ENCODE measurements at regions not wholly inside any gene's neighbourhood (a gene's known extent, or its start where the extent isn't known, plus 50 kb on each side); places are given as distances from the start of the nearest gene placed in this dataset.

DNA sequence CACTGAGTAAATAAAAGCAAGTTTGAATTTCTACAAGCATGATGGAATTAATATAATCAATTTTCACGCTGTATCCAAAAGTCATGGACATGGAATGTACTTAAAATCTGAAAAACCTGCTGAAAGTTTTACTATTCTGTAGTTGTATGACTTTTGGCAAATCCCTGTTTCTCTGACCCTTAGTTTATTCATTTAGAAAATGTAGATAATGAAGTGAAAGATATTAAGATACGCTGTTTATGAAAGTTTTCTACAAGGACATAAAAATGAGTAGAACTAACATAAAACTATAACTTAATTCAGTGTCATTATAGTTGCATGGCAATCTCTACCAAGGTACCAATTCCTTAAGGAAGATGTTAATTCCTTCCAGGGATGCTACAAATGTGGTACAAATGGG is 363.2 kb upstream of the MPDZ start:
- TF ChIP-seq ZFP3 (CRISPR knock-in tag; IDR thresholded peaks at IDR 0.05) = no peak
- TF ChIP-seq, protein P1, sequence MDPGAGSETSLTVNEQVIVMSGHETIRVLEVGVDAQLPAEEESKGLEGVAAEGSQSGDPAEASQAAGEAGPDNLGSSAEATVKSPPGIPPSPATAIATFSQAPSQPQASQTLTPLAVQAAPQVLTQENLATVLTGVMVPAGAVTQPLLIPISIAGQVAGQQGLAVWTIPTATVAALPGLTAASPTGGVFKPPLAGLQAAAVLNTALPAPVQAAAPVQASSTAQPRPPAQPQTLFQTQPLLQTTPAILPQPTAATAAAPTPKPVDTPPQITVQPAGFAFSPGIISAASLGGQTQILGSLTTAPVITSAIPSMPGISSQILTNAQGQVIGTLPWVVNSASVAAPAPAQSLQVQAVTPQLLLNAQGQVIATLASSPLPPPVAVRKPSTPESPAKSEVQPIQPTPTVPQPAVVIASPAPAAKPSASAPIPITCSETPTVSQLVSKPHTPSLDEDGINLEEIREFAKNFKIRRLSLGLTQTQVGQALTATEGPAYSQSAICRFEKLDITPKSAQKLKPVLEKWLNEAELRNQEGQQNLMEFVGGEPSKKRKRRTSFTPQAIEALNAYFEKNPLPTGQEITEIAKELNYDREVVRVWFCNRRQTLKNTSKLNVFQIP (CRISPR knock-in tag; IDR thresholded peaks at IDR 0.05; ENCODE audit: borderline replicate concordance, low read depth) = no peak
- no peak for TF ChIP-seq ESRRG (CRISPR knock-in tag; IDR thresholded peaks at IDR 0.05)
- no peak for TF ChIP-seq ZFP30 (CRISPR knock-in tag; IDR thresholded peaks at IDR 0.05)
- no peak for TF ChIP-seq TOX (CRISPR knock-in tag; IDR thresholded peaks at IDR 0.05; ENCODE audit: borderline replicate concordance)
- TF ChIP-seq ZNF565 (CRISPR knock-in tag; conservative IDR thresholded peaks at IDR 0.05; ENCODE audit: low read depth) = no peak
- TF ChIP-seq ARNTL (CRISPR knock-in tag; IDR thresholded peaks at IDR 0.05; ENCODE audit: borderline replicate concordance, low read depth) = no peak
- no peak for TF ChIP-seq BACH2 (CRISPR knock-in tag; IDR thresholded peaks at IDR 0.05; ENCODE audit: borderline replicate concordance)
- no peak for TF ChIP-seq GLIS3 (CRISPR knock-in tag; IDR thresholded peaks at IDR 0.05)
- TF ChIP-seq OSR1 (CRISPR knock-in tag; IDR thresholded peaks at IDR 0.05) = no peak
- TF ChIP-seq, protein P2, sequence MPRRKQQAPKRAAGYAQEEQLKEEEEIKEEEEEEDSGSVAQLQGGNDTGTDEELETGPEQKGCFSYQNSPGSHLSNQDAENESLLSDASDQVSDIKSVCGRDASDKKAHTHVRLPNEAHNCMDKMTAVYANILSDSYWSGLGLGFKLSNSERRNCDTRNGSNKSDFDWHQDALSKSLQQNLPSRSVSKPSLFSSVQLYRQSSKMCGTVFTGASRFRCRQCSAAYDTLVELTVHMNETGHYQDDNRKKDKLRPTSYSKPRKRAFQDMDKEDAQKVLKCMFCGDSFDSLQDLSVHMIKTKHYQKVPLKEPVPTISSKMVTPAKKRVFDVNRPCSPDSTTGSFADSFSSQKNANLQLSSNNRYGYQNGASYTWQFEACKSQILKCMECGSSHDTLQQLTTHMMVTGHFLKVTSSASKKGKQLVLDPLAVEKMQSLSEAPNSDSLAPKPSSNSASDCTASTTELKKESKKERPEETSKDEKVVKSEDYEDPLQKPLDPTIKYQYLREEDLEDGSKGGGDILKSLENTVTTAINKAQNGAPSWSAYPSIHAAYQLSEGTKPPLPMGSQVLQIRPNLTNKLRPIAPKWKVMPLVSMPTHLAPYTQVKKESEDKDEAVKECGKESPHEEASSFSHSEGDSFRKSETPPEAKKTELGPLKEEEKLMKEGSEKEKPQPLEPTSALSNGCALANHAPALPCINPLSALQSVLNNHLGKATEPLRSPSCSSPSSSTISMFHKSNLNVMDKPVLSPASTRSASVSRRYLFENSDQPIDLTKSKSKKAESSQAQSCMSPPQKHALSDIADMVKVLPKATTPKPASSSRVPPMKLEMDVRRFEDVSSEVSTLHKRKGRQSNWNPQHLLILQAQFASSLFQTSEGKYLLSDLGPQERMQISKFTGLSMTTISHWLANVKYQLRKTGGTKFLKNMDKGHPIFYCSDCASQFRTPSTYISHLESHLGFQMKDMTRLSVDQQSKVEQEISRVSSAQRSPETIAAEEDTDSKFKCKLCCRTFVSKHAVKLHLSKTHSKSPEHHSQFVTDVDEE (CRISPR knock-in tag; IDR thresholded peaks at IDR 0.05) = no peak
- TF ChIP-seq, protein P3, sequence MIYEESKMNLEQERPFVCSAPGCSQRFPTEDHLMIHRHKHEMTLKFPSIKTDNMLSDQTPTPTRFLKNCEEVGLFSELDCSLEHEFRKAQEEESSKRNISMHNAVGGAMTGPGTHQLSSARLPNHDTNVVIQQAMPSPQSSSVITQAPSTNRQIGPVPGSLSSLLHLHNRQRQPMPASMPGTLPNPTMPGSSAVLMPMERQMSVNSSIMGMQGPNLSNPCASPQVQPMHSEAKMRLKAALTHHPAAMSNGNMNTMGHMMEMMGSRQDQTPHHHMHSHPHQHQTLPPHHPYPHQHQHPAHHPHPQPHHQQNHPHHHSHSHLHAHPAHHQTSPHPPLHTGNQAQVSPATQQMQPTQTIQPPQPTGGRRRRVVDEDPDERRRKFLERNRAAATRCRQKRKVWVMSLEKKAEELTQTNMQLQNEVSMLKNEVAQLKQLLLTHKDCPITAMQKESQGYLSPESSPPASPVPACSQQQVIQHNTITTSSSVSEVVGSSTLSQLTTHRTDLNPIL (CRISPR knock-in tag; IDR thresholded peaks at IDR 0.05; ENCODE audit: low read depth) = no peak
- TF ChIP-seq SNAI2 (CRISPR knock-in tag; IDR thresholded peaks at IDR 0.05) = no peak
- TF ChIP-seq TCF4 (CRISPR knock-in tag; IDR thresholded peaks at IDR 0.05; ENCODE audit: borderline replicate concordance) = no peak
- TF ChIP-seq ZC3H10 (CRISPR knock-in tag; IDR thresholded peaks at IDR 0.05) = no peak
- TF ChIP-seq ZNF70 (CRISPR knock-in tag; IDR thresholded peaks at IDR 0.05) = no peak
- TF ChIP-seq, protein P4, sequence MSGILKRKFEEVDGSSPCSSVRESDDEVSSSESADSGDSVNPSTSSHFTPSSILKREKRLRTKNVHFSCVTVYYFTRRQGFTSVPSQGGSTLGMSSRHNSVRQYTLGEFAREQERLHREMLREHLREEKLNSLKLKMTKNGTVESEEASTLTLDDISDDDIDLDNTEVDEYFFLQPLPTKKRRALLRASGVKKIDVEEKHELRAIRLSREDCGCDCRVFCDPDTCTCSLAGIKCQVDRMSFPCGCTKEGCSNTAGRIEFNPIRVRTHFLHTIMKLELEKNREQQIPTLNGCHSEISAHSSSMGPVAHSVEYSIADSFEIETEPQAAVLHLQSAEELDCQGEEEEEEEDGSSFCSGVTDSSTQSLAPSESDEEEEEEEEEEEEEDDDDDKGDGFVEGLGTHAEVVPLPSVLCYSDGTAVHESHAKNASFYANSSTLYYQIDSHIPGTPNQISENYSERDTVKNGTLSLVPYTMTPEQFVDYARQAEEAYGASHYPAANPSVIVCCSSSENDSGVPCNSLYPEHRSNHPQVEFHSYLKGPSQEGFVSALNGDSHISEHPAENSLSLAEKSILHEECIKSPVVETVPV (CRISPR knock-in tag; IDR thresholded peaks at IDR 0.05) = no peak
- ATAC-seq = no peak

DNA sequence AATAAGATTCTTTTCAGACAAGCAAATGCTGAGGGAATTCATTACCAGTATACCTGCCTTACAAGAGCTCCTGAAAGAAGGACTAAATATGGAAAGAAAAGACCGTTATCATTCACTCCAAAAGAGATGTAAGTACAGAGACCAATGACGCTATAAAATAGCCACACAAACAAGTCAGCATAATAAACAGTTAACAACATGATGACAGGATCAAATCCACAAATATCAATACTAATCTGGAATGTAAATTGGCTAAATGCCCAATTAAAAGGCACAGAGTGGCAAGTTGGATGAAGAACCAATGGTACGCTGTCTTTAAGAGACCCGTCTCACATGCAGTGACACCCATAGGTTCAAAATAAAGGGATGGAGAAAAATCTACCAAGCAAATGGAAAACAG is 349.6 kb upstream of the MPDZ start:
- ATAC-seq = no peak
- TF ChIP-seq ZFP30 (CRISPR knock-in tag; IDR thresholded peaks at IDR 0.05) (no peak), CSDC2 (CRISPR knock-in tag; IDR thresholded peaks at IDR 0.05) (no peak)

DNA sequence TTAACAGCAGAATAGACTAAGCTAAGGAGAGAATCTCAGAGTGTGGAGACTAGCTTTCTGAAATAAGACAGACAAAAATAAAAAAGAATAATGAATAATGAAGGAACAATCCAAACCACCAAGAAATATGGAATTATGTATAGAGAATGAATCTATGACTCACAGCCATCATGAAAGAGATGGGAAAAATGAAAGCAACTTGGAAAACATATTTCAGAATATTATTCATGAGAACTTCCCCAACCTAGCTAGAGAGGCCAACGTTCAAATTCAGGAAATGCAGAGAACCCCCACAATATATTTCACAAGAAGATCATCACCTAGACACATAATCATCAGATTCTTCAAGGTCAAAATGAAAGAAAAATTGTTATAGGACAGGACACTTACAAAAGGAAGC is 349.0 kb upstream of the MPDZ start:
- ATAC-seq = no peak
- TF ChIP-seq ZFP30 (CRISPR knock-in tag; IDR thresholded peaks at IDR 0.05) (no peak), PPARA (CRISPR knock-in tag; IDR thresholded peaks at IDR 0.05; ENCODE audit: borderline replicate concordance) (no peak), ZFP3 (CRISPR knock-in tag; IDR thresholded peaks at IDR 0.05) (no peak), CSDC2 (CRISPR knock-in tag; IDR thresholded peaks at IDR 0.05) (no peak)

DNA sequence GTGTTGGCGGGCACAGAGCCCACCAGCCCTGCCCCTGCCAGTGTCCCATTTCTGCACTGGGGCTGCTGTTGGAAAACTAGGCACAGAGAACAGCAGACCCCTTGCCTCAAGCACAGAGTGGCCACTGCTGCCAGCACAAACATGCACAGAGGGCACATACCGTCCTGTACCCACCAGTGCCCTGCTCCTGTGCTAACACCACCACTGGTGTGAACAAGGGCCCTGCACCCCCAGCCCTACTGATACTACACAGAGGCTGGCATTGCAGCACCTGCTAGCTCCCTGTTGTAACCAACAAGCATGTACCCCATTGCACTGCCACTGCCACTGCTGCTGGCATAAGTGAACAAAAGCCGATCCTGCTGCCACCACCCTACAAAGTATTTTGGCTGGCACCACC is 348.0 kb upstream of the MPDZ start:
- TF ChIP-seq PPARA (CRISPR knock-in tag; IDR thresholded peaks at IDR 0.05; ENCODE audit: borderline replicate concordance) (no peak), TCF4 (CRISPR knock-in tag; IDR thresholded peaks at IDR 0.05; ENCODE audit: borderline replicate concordance) (no peak), GLIS3 (CRISPR knock-in tag; IDR thresholded peaks at IDR 0.05) (no peak), OSR1 (CRISPR knock-in tag; IDR thresholded peaks at IDR 0.05) (no peak)
- TF ChIP-seq, protein P3 (CRISPR knock-in tag; IDR thresholded peaks at IDR 0.05; ENCODE audit: low read depth) = no peak
- TF ChIP-seq, protein P2 (CRISPR knock-in tag; IDR thresholded peaks at IDR 0.05) = no peak

More for the DNA sequence above, 348.0 kb upstream of the MPDZ start:
- ATAC-seq = no peak

Data from SK-N-SH treated with all-trans-retinoic acid at 6 μM for 48 hours (cell line).